K562 (cell line): ENCODE measurements at regions not wholly inside any gene's neighbourhood (a gene's known extent, or its start where the extent isn't known, plus 50 kb on each side); places are given as distances from the start of the nearest gene placed in this dataset.
"Not testable (repeated sequence)": the region's sequence is repeated elsewhere in the genome, so short reads cannot be mapped to it uniquely, and the experiment has no call there.

ENCODE experiments used
- CBFB ChIP-seq: sonication (generic); formaldehyde crosslinking; IDR thresholded peaks from 2 replicates; pipeline ENCODE4 v1.4.0; 2020; ENCODE audit warnings: mild to moderate bottlenecking, missing genetic modification reagents
- CTCF ChIP-seq, 3 experiments: IDR thresholded peaks in 2 of 3; conservative IDR thresholded peaks in 1 of 3; 2 replicates each; pipeline ENCODE4 v1.5.1; 2011 to 2012; ENCODE audit warnings: low read length in 3 of 3, mild to moderate bottlenecking in 3 of 3, control low read depth in 2 of 3, improper control_type of control experiment in 1 of 3, inconsistent platforms in 1 of 3, low read depth in 1 of 3, mixed read lengths in 1 of 3, moderate library complexity in 1 of 3; ENCODE audit not compliant: insufficient read depth in 2 of 3
- E2F3 ChIP-seq: fragments of 250-450 bp; sonication (Bioruptor Pico); IDR thresholded peaks from 2 replicates; pipeline ENCODE4 v1.4.0; 2020; ENCODE audit warnings: mild to moderate bottlenecking
- KDM1A ChIP-seq, 2 experiments: fragments of 450-650 bp; IDR thresholded peaks; 2 replicates each; pipeline ENCODE4 v1.6.1; 2016; ENCODE audit warnings: mild to moderate bottlenecking in 2 of 2
- MXI1 ChIP-seq: IDR thresholded peaks from 2 replicates; pipeline ENCODE4 v1.6.1; 2011; ENCODE audit warnings: low read depth, mild to moderate bottlenecking, improper control_type of control experiment, low read length
- PRMT5 ChIP-seq: sonication (generic); formaldehyde crosslinking; IDR thresholded peaks from 2 replicates; pipeline ENCODE4 v1.5.0; 2020; ENCODE audit warnings: missing genetic modification reagents
- RAD21 ChIP-seq, 2 experiments: fragments of 250-450 bp in 1 of 2; fragments of 450-650 bp in 1 of 2; sonication (Bioruptor Pico) in 1 of 2; formaldehyde crosslinking in 1 of 2; IDR thresholded peaks in 1 of 2; conservative IDR thresholded peaks in 1 of 2; 2 replicates each; pipeline versions ENCODE4 v1.4.0 to v1.8.0; 2020 to 2022; ENCODE audit warnings: mild to moderate bottlenecking in 2 of 2, moderate library complexity in 1 of 2
- RFX5 ChIP-seq: IDR thresholded peaks from 2 replicates; pipeline ENCODE4 v1.6.1; 2011; ENCODE audit warnings: low read depth, mild to moderate bottlenecking, improper control_type of control experiment, low read length
- ZFX ChIP-seq: sonication (generic); formaldehyde crosslinking; IDR thresholded peaks from 2 replicates; pipeline ENCODE4 v1.8.0; 2022; ENCODE audit warnings: mild to moderate bottlenecking, missing genetic modification reagents, moderate library complexity

- not testable (repeated sequence) for TF ChIP-seq E2F3 (CRISPR knock-in tag); RFX5; KDM1A (IDR thresholded peaks at IDR 0.05); CBFB (CRISPR knock-in tag); CTCF (IDR thresholded peaks at IDR 0.05 in 2 of 3, conservative IDR thresholded peaks at IDR 0.05 in 1 of 3; ENCODE audit: insufficient read depth in 2 of 3, low read depth in 1 of 3, low read length in 3 of 3); MXI1; ZFX (CRISPR knock-in tag); PRMT5 (CRISPR knock-in tag); RAD21 (CRISPR knock-in tag; conservative IDR thresholded peaks at IDR 0.05 in 1 of 2, IDR thresholded peaks at IDR 0.05 in 1 of 2)
These were observed 103.5 kb downstream of the PRR15 start for GRCh38 chr7:29667096-29667669.
